NCI-H2171 treated with DMSO at 0.1 percent for 48 hours (cell line): ENCODE measurements at regions not wholly inside any gene's neighbourhood (a gene's known extent, or its start where the extent isn't known, plus 50 kb on each side); places are given as distances from the start of the nearest gene placed in this dataset.

Source experiments
- DNase-seq: peaks from one replicate; lab custom pipeline; 2025; lab: John Stamatoyannopoulos, UW

- no peak for DNase-seq
Measured at GRCh38 chr1:98382986-98383740, 278.4 kb upstream of the SNX7 start.

DNA sequence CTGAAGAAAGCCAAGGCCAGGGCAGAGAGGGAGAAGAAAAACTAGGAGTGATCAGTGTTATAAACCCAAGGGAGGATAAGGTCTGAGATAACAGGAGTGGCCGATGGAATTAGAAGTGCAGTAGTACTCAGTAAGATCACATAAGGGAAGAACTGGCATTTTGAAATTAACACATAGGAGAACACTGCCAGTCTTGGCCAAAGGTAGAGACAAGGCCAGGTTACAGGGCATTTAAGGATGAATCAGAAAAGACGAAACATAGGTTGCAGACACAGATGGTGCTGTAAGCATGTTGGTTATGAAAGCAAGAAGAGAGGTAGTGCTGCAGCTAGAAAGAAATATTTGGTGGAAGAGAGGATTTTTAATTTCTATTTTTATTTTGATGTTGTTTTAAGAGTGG, 278.9 kb upstream of the SNX7 start:
- no peak for DNase-seq

DNA sequence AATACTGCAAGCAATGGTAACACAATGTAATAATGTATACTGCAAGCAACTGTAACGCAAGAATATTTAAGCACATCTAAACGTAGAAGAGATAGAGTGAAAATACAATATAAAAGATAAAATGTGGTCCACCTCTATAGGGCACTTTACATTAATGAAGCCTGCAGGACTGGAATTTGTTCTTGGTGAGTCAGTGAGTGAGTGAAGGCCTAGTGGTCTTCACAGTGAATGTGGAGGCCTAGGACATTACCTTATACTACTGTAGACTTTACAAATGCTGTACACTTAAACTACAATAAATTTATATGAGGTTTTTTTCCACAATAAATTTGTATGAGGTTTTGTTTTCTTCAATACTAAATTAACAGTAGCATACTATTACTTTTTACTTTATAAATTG, 287.4 kb upstream of the SNX7 start:
- DNase-seq, result no peak

- no peak for DNase-seq
Measured at GRCh38 chr1:98373056-98373455, 288.5 kb upstream of the SNX7 start.

DNA sequence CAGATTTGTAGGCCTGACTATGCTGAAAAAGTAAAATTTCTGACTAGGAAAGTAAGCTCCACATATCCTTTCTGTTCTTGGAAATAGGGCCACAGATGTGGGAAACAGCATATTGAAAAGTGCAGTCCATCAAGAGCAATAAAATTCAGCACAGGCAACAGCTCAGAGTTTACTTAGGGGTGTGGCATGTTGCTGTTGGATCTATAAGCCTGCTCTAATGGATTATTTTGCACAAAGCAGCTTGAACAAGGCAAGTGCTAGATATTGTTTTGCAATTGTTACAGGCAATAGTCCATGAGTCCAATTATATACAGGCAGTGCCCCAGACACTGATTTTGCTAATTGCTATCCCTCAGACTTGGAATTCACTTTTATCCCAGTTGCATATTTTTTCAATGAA, 289.8 kb upstream of the SNX7 start:
- no peak for DNase-seq

GRCh38 chr1:98369463-98369862, 292.1 kb upstream of the SNX7 start:
- DNase-seq, result no peak

- DNase-seq, result no peak
Measured at GRCh38 chr1:98368995-98369394, 292.5 kb upstream of the SNX7 start.

- no peak for DNase-seq
Measured at GRCh38 chr1:98367426-98367825, 294.1 kb upstream of the SNX7 start.

- DNase-seq, result no peak
Measured at GRCh38 chr1:98366343-98366742, 295.2 kb upstream of the SNX7 start.

DNA sequence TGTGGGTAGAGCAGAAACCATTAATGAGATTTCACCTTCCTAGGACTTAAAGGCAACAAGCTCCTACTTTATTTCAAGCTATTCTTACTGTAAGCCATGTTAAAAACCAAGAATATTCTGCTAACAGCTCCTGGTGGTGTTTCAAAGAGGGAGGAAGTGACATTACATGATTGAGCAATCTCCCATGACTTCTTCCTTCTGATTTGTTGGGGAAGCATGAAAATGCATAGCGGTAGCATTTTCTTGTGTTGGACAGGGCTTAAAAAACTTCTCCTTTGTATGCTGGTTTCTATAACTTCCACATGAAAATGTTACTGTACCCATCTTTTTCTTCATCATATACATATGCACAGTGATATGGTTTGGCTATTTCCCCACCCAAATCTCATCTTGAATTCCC, 297.0 kb upstream of the SNX7 start:
- DNase-seq, result no peak

DNA sequence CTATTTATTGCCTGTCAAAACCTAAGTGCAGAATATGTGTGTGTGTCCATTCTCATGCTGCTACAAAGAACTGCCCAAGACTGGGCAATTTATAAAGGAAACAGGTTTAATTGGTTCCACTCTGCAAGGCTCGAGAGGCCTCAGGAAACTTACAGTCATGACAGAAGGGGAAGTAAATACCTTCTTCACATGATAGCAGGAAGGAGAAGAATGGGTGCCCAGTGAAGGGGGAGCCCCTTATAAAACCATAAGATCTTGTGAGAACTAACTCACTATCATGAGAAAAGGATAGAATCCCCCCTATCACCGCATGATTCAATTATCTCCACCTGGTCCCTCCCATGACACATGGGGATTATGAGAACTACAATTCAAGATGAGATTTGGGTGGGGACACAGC, 300.7 kb upstream of the SNX7 start:
- no peak for DNase-seq

- DNase-seq, result no peak
Measured at GRCh38 chr1:98355656-98356383, 305.7 kb upstream of the SNX7 start.

DNA sequence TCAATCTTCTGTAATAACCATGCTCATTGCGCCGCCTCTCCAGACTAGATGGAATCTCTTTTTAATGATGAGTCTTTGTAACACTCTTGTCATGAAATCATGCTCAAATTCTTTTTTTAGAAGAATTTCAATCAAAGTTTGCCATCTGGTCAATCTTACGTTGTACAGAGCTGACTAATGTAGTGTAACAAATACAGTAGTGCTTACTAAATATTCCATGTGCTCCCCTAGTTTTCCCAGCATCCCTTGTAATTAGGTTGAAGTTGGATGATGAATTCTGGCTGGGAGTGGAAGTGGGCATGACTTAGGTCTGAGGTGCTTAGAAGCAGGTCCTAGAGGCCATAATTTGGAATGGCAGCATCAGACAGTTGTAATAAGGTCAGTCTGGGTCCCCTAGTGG, 309.1 kb upstream of the SNX7 start:
- DNase-seq, result no peak

DNA sequence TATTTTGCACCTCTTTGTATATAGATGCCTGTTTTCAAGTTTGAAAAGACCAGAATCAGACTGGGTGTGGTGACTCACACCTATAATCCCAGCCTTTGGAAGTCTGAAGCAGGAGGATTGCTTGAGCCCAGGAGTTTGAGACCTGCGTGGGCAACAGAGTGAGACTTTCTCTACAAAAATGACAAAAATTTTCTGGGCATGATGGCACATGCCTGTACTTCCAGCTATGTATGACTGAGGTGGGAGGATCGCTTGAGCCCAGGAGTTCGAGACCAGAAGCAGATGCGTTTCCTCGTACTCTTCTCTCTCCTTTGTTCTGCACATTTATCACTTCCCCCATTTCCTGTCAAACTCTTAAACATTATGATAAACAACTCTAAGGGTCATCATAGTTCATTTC, 310.0 kb upstream of the SNX7 start:
- DNase-seq, result no peak

GRCh38 chr1:98345417-98345816, 316.1 kb upstream of the SNX7 start:
- DNase-seq, result no peak

DNA sequence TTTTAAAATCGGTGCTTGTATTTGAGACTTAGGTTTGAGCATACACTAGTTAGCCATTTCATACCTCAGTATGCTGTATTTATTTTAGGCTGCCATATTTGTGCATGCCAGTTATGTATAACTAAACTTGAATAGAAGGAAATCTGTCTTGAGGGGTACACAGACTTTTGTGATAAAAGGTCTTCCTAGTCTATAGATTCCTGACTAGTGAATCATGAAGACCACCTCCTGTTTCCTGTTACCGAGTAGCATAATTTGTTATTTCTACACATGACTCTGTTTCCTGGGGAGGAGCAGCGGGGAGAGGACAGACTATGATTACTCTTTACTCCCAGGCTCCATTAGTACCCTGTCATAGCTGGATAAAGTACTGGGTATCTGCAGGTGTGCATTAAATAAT, 316.8 kb upstream of the SNX7 start:
- no peak for DNase-seq

- DNase-seq, result no peak
Measured at GRCh38 chr1:98342566-98342965, 319.0 kb upstream of the SNX7 start.

GRCh38 chr1:98340511-98340910, 321.0 kb upstream of the SNX7 start:
- no peak for DNase-seq

DNA sequence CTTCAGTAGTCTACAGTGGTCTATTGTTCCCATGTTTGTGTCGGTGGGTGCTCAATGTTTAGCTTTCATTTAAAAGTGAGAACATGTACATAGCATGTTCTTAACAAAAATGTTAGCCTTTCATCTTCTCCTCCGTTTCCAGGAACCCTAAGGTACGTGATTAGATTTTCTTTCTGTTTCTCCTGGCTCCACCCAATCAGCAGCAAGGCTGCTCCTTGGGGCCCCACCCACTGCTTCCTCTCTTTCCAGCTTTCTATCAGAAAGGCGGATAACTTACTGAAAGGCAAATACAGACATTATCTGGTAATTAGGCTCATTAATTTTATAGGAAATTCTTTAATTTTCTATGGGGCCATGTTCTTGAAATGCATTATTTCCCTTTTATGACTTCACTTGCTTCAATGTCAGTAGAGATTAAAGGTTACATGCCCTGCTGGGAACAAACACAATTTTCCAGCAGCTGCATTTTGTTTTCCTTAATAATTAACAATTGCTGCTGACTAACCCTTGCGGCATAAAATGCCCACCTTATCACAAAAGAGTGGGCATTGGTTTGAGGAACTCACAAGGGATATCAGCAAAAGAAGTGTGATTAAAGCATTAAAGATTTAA, 324.9 kb upstream of the SNX7 start:
- no peak for DNase-seq

GRCh38 chr1:98333936-98334335, 327.6 kb upstream of the SNX7 start:
- DNase-seq, result no peak

DNA sequence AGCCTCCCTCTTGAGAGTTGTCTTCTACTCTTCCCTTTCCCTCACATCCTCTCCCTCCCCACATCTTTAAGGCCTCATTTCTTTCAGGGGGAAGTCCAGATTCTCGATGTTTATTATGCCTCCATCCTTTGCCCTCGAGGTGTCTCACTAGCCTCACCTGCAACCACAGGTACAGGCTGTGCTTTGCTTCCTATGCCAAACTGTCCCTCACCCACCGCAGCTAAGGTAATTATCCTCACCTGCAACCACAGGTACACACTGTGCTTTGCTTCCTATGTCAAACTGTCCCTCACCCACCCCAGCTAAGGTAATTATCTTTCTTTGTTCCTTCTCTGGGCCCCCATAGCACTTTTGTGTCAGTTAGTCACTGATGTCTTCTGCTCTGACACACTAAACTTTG, 328.1 kb upstream of the SNX7 start:
- no peak for DNase-seq

GRCh38 chr1:98331718-98332311, 329.7 kb upstream of the SNX7 start:
- no peak for DNase-seq

- DNase-seq, result no peak
Measured at GRCh38 chr1:98331243-98331642, 330.3 kb upstream of the SNX7 start.
